Left colon (tissue), 2 donors: ENCODE measurements at regions not wholly inside any gene's neighbourhood (a gene's known extent, or its start where the extent isn't known, plus 50 kb on each side); places are given as distances from the start of the nearest gene placed in this dataset.
"Not testable (repeated sequence)": the region's sequence is repeated elsewhere in the genome, so short reads cannot be mapped to it uniquely, and the experiment has no call there.

ENCODE experiments used
- ATAC-seq: fragments of 200-7000 bp; cut with Tn5 transposase; one replicate; pipeline ENCODE4 v1.9.1; 2020; ENCODE audit warnings: mild to moderate bottlenecking, moderate library complexity
- DNase-seq, 2 donors: peaks; one replicate each; pipeline ENCODE4 v3.0.0-alpha.2; 2020
- intact Hi-C, 2 donors: fragments of 100-400 bp; cut with DNase I in 1 of 2; cut with micrococcal nuclease in 1 of 2; formaldehyde crosslinking; loops; one replicate each; pipeline versions ENCODE4 v1.11.2 to v1.14.0; 2022; cut with DNase I, micrococcal nuclease
- donor health status: DM: no; HTN: no; CAD: no.
- donor health status: DM: yes; HTN: yes; CAD: no.

- DNase-seq (no peak), ATAC-seq (no peak)
- intact Hi-C loops = no loop called here
Observed at GRCh38 chrX:9390121-9390520, 74.7 kb upstream of the TBL1X start.

GRCh38 chrX:9390693-9391368, 74.0 kb upstream of the TBL1X start:
- ATAC-seq = no peak
- no peak for DNase-seq
- intact Hi-C loops = no loop called here

GRCh38 chrX:9392445-9392844, 72.4 kb upstream of the TBL1X start:
- ATAC-seq (no peak), DNase-seq (no peak)
- intact Hi-C loops = no loop called here

- intact Hi-C loops = no loop called here
Observed at GRCh38 chrX:9393571-9393970, 71.3 kb upstream of the TBL1X start.

GRCh38 chrX:9394212-9394611, 70.6 kb upstream of the TBL1X start:
- DNase-seq (no peak), ATAC-seq (no peak)
- intact Hi-C loops = no loop called here

More at GRCh38 chrX:9393571-9393970, 71.3 kb upstream of the TBL1X start:
- DNase-seq = no peak
- ATAC-seq = no peak

GRCh38 chrX:9396930-9397329, 67.9 kb upstream of the TBL1X start:
- intact Hi-C loops = no loop called here
- ATAC-seq (peak; percentile 64), DNase-seq (no peak)

GRCh38 chrX:9401051-9401450, 63.8 kb upstream of the TBL1X start:
- DNase-seq = no peak
- intact Hi-C loops = no loop called here
- no peak for ATAC-seq

GRCh38 chrX:9403374-9403773, 61.5 kb upstream of the TBL1X start:
- ATAC-seq = no peak
- intact Hi-C loops = no loop called here
- DNase-seq = no peak

- DNase-seq, intact Hi-C loops, ATAC-seq: not testable (repeated sequence)
Observed at GRCh38 chrX:9405635-9406034, 59.2 kb upstream of the TBL1X start.

GRCh38 chrX:9410889-9411288, 54.0 kb upstream of the TBL1X start:
- intact Hi-C loops, DNase-seq, ATAC-seq: not testable (repeated sequence)

- DNase-seq, intact Hi-C loops: not testable (repeated sequence)
Observed at GRCh38 chrX:9411682-9412081, 53.2 kb upstream of the TBL1X start.

GRCh38 chrX:9414416-9414815, 50.4 kb upstream of the TBL1X start:
- ATAC-seq = no peak
- intact Hi-C loops = no loop called here
- no peak for DNase-seq

More at GRCh38 chrX:9411682-9412081, 53.2 kb upstream of the TBL1X start:
- ATAC-seq = not testable (repeated sequence)
